Neural cell (in vitro differentiated cells): ENCODE measurements at regions not wholly inside any gene's neighbourhood (a gene's known extent, or its start where the extent isn't known, plus 50 kb on each side); places are given as distances from the start of the nearest gene placed in this dataset.

Experiments
- EZH2 ChIP-seq: fragments of 200-600, 300-800 bp; shearing (Covaris generic), sonication (generic); IDR thresholded peaks from 2 replicates; pipeline ENCODE4 v1.6.1; 2014; ENCODE audit warnings: antibody characterized with exemption, low read length, borderline replicate concordance, mild to moderate bottlenecking; ENCODE audit not compliant: insufficient read depth, poor library complexity, severe bottlenecking
- POLR2AphosphoS5 ChIP-seq: IDR thresholded peaks from 2 replicates; pipeline ENCODE4 v1.6.1; 2012
- RAD21 ChIP-seq: fragments of 450-650 bp; conservative IDR thresholded peaks from 2 replicates; pipeline ENCODE4 v1.6.1; 2014; ENCODE audit warnings: antibody characterized with exemption, mild to moderate bottlenecking, moderate library complexity
- TF ChIP-seq, protein P1 (sequence below): fragments of 450-650 bp; IDR thresholded peaks from 2 replicates; pipeline ENCODE4 v1.5.1; 2014; ENCODE audit warnings: antibody characterized with exemption, mild to moderate bottlenecking, moderate library complexity; ENCODE audit not compliant: poor library complexity, severe bottlenecking

GRCh38 chr2:13156916-13157315 lies 440.2 kb downstream of the TRIB2 start:
- TF ChIP-seq, protein P1, sequence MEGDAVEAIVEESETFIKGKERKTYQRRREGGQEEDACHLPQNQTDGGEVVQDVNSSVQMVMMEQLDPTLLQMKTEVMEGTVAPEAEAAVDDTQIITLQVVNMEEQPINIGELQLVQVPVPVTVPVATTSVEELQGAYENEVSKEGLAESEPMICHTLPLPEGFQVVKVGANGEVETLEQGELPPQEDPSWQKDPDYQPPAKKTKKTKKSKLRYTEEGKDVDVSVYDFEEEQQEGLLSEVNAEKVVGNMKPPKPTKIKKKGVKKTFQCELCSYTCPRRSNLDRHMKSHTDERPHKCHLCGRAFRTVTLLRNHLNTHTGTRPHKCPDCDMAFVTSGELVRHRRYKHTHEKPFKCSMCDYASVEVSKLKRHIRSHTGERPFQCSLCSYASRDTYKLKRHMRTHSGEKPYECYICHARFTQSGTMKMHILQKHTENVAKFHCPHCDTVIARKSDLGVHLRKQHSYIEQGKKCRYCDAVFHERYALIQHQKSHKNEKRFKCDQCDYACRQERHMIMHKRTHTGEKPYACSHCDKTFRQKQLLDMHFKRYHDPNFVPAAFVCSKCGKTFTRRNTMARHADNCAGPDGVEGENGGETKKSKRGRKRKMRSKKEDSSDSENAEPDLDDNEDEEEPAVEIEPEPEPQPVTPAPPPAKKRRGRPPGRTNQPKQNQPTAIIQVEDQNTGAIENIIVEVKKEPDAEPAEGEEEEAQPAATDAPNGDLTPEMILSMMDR, result no peak
- TF ChIP-seq EZH2, result no peak
- TF ChIP-seq RAD21, result no peak
- TF ChIP-seq POLR2AphosphoS5, result no peak
